HG03139 (cell line): ENCODE measurements at regions not wholly inside any gene's neighbourhood (a gene's known extent, or its start where the extent isn't known, plus 50 kb on each side); places are given as distances from the start of the nearest gene placed in this dataset.

Experiments used
- ATAC-seq: cut with Tn5 transposase; IDR thresholded peaks from one replicate; pipeline ENCODE4 v1.9.1; 2021; ENCODE audit not compliant: unreplicated experiment

GRCh38 chr14:101412739-101413138 lies 148.6 kb upstream of the DIO3 start:
- no peak for ATAC-seq

- no peak for ATAC-seq
Measured at GRCh38 chr14:101417434-101417833, 143.9 kb upstream of the DIO3 start.

- ATAC-seq, result no peak
Measured at GRCh38 chr14:101418601-101419000, 142.7 kb upstream of the DIO3 start.

- ATAC-seq, result no peak
Measured at GRCh38 chr14:101426466-101426865, 134.8 kb upstream of the DIO3 start.

GRCh38 chr14:101428409-101428808 lies 132.9 kb upstream of the DIO3 start:
- ATAC-seq, result no peak

- no peak for ATAC-seq
Measured at GRCh38 chr14:101435546-101435945, 125.7 kb upstream of the DIO3 start.

GRCh38 chr14:101439023-101439422 lies 122.3 kb upstream of the DIO3 start:
- no peak for ATAC-seq

- no peak for ATAC-seq
Measured at GRCh38 chr14:101440496-101440895, 120.8 kb upstream of the DIO3 start.

GRCh38 chr14:101441710-101442109 lies 119.6 kb upstream of the DIO3 start:
- no peak for ATAC-seq

- no peak for ATAC-seq
Measured at GRCh38 chr14:101442451-101442850, 118.8 kb upstream of the DIO3 start.

GRCh38 chr14:101444116-101444515 lies 117.2 kb upstream of the DIO3 start:
- no peak for ATAC-seq

GRCh38 chr14:101445278-101445677 lies 116.0 kb upstream of the DIO3 start:
- ATAC-seq, result no peak

GRCh38 chr14:101446387-101446969 lies 114.8 kb upstream of the DIO3 start:
- no peak for ATAC-seq

GRCh38 chr14:101449114-101449513 lies 112.2 kb upstream of the DIO3 start:
- no peak for ATAC-seq

GRCh38 chr14:101451166-101451565 lies 110.1 kb upstream of the DIO3 start:
- ATAC-seq, result no peak

- no peak for ATAC-seq
Measured at GRCh38 chr14:101453225-101453624, 108.1 kb upstream of the DIO3 start.

- ATAC-seq, result no peak
Measured at GRCh38 chr14:101454229-101454628, 107.1 kb upstream of the DIO3 start.

- no peak for ATAC-seq
Measured at GRCh38 chr14:101456246-101457175, 104.8 kb upstream of the DIO3 start.

GRCh38 chr14:101457301-101457935 lies 103.9 kb upstream of the DIO3 start:
- no peak for ATAC-seq

- ATAC-seq, result no peak
Measured at GRCh38 chr14:101457936-101458740, 103.2 kb upstream of the DIO3 start.
